Endometrium (tissue), 2 donors: ENCODE measurements at regions not wholly inside any gene's neighbourhood (a gene's known extent, or its start where the extent isn't known, plus 50 kb on each side); places are given as distances from the start of the nearest gene placed in this dataset.

Experiments
- FAIRE-seq: peaks from 2 replicates; lab custom pipeline; 2012; peaks lifted over from hg19 to GRCh38; lab: Jason Lieb, UNC
- donor health status: control.
- donor health status: control.

- no peak for FAIRE-seq
These were observed 105.0 kb upstream of the HAAO start for GRCh38 chr2:42897358-42897757.

DNA sequence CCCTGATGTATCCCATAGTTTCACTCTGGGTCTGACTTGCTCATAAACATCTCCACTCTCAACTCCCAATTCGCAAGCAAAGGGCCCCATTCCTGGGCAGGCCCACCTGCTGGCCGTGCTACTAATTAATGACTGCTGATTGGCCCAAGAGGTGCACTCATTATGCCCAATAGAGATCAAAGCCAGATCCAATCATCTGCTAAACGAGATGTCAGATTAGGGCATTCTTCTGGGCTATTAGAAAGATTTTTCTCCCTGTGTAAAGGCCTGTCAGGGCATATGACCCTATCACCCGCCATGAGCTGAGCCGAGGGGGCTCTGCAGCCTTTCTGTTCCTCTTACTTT lies 103.4 kb upstream of the HAAO start:
- FAIRE-seq = no peak

- no peak for FAIRE-seq
These were observed 102.9 kb upstream of the HAAO start for GRCh38 chr2:42895134-42895790.

DNA sequence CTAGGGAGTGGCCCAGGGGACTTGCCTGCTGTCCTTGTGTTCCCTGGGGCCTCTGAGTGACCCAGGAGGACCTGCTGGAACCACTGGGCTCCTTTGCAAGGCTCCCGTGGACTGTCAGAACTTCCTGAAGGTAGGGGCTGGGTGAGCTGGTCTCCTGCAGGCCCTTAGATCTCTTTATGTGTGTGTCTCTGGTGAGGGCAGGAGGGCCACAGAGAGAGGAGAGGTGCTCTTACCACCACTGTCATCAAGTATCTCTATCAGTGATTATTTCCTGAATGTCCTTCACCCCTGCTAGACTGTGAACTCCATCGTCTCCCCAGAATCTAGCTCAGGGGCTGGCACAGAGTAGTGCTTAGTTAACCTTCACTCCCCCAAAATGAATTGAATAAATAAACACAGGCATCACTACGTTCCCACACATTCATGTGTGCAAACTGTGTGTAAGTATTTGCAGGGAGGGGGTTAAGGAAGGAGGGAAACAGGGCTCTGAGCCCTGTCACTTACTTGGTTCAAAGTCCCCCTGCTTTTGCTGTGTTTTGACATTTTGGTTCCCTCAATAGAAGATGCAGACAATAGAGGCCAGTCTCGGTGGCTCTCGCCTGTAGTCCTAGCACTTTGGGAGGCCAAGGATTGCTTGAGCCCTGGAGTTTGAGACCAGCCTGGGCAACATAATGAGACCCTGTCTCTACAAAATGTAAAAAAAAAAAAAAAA lies 100.8 kb upstream of the HAAO start:
- no peak for FAIRE-seq

DNA sequence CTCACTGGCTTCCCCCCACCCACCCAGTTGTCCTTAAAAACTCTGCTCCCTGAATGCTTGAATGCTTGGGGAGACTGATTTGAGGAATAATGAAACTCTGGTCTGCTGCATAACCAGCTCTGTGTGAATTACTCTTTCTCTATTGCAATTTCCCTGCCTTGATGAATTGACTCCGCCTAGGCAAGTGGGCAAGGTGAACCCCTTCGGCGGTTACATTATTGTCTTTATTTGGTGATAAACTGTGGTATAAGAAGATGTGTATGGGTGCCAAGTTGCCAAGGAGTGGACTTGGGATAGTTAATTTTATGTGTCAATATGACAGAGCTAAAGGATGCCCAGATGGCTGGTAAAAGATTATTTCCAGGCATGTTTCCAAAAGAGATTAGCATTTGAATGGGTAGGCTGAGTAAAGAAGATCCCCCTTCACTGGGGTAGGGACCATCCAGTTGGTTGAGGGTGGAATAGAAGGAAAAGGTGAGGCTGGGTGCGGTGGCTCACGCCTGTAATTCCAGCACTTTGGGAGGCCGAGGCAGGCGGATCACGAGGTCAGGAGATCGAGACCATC lies 98.5 kb upstream of the HAAO start:
- no peak for FAIRE-seq

DNA sequence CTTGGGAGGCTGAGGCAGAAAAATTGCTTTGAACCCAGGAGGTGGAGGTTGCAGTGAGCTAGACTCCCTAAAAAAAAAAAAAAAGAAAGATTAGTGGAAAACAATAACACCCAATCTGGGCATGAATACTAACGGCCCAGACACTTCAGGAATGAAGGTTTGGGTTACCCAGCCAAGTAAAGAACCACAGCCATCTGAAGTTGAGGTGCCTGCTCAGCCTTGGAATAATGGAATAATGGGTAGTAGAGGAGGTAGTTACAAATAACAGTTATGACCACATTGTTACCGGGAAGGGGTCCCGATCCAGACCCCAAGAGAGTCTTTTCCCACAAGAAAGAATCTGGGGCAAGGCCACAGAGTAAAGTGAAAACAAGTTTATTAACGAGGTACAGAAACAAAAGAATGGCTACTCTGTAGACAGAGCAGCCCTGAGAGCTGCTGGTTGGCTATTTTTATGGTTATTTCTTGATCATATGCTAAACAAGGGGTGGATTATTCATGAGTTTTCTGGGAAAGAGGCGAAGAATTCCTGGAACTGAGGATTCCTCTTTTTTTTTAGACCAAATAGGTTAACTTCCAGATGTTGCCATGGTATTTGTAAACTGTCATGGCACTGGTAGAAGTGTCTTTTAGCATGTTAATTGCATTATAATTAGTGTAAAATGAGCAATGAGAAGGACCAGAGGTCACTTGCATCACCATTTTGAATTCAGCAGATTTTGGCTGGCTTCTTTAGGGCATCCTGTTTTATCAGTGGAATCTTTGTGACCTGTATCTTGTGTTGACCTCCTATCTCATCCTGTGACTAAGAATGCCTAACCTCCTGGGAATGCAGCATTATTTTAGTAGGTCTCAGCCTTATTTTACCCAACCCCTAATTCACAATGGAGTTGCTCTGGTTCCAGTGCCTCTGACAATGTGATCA lies 96.2 kb upstream of the HAAO start:
- no peak for FAIRE-seq

DNA sequence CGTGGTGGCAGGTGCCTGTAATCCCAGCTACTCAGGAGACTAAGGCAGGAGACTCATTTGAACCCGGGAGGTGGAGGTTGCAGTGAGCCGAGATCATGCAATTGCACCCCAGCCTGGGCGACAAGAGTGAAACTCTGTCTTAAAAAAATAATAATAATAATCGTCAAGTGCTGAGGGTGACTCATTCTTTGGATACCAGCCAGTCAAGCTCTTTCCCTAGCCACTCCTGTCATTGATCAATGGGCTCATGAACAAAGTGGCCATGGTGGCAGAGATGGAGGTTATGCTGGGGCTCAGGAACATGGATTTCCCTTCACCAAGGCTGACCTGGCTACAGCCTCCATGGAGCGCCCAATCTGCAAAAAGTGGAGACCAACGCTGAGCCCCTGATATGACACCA lies 94.5 kb upstream of the HAAO start:
- FAIRE-seq = no peak

DNA sequence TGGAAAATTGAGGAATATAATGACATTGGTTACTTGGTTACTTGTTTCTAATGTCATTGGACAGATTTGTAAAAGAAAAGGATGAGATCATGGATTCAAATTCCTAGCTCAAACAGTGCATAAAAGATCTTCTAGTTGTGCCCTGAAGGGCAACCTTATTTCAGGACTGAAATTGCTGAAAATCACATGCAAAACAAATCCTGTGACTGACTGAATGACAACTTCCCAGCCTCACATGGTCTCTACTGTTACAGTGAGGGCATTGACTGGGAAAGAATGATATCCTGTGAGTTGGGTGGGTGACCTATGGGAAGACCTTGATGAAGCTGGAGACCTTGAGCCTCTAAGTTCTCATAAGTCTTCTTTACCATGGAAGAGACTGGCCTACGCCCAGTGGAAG lies 90.4 kb upstream of the HAAO start:
- FAIRE-seq = no peak

GRCh38 chr2:42881732-42882131 lies 89.3 kb upstream of the HAAO start:
- FAIRE-seq = no peak

DNA sequence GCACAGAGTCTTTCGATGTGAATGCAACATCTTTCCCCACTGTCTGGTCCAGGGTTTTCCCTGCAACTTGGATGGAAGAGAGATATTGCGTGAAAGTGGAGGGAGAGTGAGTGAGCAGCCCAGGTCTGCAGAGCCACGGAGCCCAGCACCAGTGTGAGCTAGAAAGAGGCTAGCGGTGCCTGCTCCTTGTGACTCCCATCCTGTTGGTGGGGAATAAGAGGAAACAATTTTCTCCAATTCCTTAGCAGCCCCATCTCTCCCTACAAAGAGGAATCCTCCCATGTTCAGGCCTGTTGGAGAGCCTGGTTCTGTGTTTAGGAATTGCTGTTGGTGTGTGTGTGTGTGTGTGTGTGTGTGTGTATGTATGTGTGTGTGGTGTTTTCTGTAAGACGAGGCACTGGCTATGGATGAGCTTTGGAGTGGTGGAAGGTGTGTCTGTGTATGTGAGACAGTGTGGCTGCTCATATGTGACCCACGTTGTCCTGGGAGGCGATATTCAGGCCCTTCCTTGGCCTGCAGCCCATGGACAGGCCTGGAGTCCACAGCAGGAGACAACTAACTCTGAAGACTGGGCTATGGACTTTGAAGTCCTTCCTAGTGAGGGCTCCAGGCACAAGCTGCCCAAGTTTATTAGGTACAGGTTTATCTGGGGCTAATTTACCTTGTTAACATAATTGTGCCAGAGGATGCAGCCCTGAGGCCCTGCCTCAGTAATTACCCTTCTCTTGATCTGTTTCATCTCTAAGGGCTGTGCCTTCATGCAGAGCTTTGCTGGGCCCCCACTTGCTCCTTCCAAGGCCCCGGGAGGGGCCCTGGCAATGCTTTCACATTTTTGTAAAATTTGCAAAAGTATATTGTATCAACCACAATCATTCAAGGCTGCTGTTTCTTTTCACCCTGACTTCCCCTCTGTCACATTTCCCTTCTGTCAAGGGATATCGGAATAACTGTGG lies 88.6 kb upstream of the HAAO start:
- FAIRE-seq = no peak

DNA sequence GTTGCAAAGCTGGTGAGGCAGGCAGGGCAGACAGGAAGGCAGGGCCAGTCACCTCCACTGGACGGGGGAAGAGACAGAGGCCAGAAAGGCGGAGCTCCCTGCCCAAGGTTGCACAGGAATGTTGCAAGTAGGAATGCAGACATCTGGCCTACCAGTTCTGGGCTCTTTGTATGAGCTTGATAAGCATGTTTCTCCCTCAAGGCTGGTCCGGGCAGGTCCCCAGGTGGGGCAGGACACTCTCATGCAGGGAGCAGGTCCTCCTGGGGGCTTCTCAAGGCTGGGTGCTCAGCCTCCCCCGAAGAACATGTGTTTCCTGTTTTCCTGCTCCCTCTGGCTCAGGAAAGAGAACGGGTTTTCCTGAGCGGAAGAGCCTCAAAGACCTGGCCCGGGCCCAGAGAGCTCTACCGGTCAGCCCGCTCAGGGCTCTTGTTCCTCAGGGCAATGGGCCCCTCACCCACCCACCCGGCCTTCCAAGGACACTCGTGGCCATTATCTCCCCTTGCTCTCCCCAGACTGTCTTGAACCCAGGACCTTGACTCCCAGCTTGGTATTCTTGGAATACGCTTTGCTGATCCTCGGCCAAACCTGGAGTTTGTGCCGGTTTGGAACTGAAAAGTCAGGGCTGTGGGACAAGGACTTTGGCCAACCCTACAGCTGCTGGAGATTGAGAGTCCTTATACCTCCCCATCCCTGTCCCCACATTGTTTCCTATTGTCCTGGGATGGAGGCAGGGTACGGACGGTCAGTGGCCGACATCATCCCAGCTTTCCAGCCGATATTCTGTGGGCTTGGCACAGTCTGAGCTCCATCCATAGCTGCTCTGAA lies 87.7 kb upstream of the HAAO start:
- no peak for FAIRE-seq

GRCh38 chr2:42879121-42879705 lies 86.8 kb upstream of the HAAO start:
- FAIRE-seq = no peak

DNA sequence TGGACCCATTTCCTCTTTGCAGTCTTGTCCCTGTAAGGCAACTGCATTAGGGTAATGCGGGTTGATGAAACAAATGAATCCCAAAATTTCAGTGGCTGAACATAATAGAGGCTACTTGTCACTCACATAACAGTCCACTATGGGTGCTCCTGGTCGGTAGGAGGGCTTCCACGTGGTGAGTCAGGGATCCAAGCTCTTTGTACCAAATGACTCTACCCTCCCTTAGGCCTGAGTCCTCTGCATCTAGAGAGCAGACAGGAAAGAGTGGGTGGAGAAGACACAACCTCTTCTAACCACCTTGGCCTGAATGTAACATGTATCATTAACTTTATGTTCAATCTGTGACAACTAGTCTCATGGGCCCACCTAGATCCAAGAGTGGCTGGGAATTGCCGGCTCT lies 86.2 kb upstream of the HAAO start:
- FAIRE-seq = no peak

GRCh38 chr2:42877936-42878335 lies 85.6 kb upstream of the HAAO start:
- FAIRE-seq = no peak

DNA sequence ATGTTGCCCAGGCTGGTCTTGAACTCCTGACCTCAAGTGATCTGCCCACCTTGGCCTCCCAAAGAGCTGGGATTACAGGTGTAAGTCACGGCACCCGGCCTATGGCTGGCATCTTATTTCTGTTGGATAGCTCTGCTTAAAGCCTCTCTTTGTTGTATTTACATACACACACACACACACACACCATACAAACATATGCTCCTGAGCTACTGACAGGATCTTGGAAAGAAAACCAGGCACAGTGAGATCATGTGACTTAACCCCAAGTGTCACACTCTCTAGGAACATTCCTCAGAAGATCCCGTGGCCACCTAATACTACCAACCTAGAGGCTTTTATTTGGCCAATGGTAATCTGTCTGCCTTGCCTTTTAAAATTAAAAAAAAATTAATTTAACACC lies 85.1 kb upstream of the HAAO start:
- FAIRE-seq = no peak

GRCh38 chr2:42876326-42876751 lies 84.0 kb upstream of the HAAO start:
- peak; percentile 95 for FAIRE-seq

DNA sequence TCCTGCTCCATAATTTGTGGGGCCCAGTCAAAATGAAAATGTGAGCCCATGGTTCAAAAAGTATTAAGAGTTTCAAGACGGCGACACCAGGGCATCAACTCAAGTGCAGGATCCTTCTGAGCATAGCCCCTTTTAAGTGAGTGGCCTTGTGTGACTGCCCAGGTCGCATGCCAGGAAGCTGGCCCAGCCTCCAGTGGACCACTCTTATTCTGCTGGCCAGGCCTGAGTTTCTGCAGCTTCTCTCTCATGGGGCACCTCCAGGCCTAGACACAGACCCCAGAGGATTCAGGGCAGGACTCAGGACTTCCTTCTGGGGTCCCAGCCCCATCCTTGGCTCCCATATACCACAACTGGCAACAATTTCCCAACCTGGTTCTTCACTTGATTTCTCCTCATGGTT lies 83.5 kb upstream of the HAAO start:
- FAIRE-seq = no peak

GRCh38 chr2:42874949-42875801 lies 82.8 kb upstream of the HAAO start:
- FAIRE-seq = no peak

- no peak for FAIRE-seq
These were observed 80.3 kb upstream of the HAAO start for GRCh38 chr2:42872721-42873120.
